CD4-positive, alpha-beta T cell treated with Interleukin-4 for 4 hours (primary cell): ENCODE measurements at regions not wholly inside any gene's neighbourhood (a gene's known extent, or its start where the extent isn't known, plus 50 kb on each side); places are given as distances from the start of the nearest gene placed in this dataset.
"Not testable (repeated sequence)": the region's sequence is repeated elsewhere in the genome, so short reads cannot be mapped to it uniquely, and the experiment has no call there.

Experiments used
- DNase-seq: peaks from one replicate; pipeline ENCODE4 v3.0.0-alpha.2; 2020

GRCh38 chr3:144023543-144023942 is 51.9 kb downstream of the DIPK2A start:
- DNase-seq, result not testable (repeated sequence)

- no peak for DNase-seq
Measured at GRCh38 chr3:144028798-144029411, 57.3 kb downstream of the DIPK2A start.

- DNase-seq, result no peak
Measured at GRCh38 chr3:144029769-144030168, 58.1 kb downstream of the DIPK2A start.

- no peak for DNase-seq
Measured at GRCh38 chr3:144031938-144032337, 60.3 kb downstream of the DIPK2A start.

- no peak for DNase-seq
Measured at GRCh38 chr3:144032531-144033239, 61.1 kb downstream of the DIPK2A start.

- no peak for DNase-seq
Measured at GRCh38 chr3:144033240-144033589, 61.6 kb downstream of the DIPK2A start.

- no peak for DNase-seq
Measured at GRCh38 chr3:144033863-144034262, 62.2 kb downstream of the DIPK2A start.

- DNase-seq, result no peak
Measured at GRCh38 chr3:144034715-144035290, 63.2 kb downstream of the DIPK2A start.

GRCh38 chr3:144036498-144036897 is 64.9 kb downstream of the DIPK2A start:
- DNase-seq, result no peak

- DNase-seq, result no peak
Measured at GRCh38 chr3:144039661-144040060, 68.0 kb downstream of the DIPK2A start.

- DNase-seq, result no peak
Measured at GRCh38 chr3:144041960-144042556, 70.4 kb downstream of the DIPK2A start.

- no peak for DNase-seq
Measured at GRCh38 chr3:144045766-144046165, 74.1 kb downstream of the DIPK2A start.

- DNase-seq, result no peak
Measured at GRCh38 chr3:144049374-144049773, 77.8 kb downstream of the DIPK2A start.

GRCh38 chr3:144051211-144051610 is 79.6 kb downstream of the DIPK2A start:
- no peak for DNase-seq

GRCh38 chr3:144052275-144052674 is 80.7 kb downstream of the DIPK2A start:
- no peak for DNase-seq

GRCh38 chr3:144053121-144053520 is 81.5 kb downstream of the DIPK2A start:
- DNase-seq, result no peak

- no peak for DNase-seq
Measured at GRCh38 chr3:144054766-144055165, 83.1 kb downstream of the DIPK2A start.

GRCh38 chr3:144055604-144056003 is 84.0 kb downstream of the DIPK2A start:
- no peak for DNase-seq

- no peak for DNase-seq
Measured at GRCh38 chr3:144058713-144059112, 87.1 kb downstream of the DIPK2A start.

GRCh38 chr3:144059481-144059880 is 87.9 kb downstream of the DIPK2A start:
- no peak for DNase-seq

- DNase-seq, result no peak
Measured at GRCh38 chr3:144060881-144061280, 89.3 kb downstream of the DIPK2A start.

GRCh38 chr3:144063306-144063705 is 91.7 kb downstream of the DIPK2A start:
- DNase-seq, result no peak

- no peak for DNase-seq
Measured at GRCh38 chr3:144067059-144067458, 95.4 kb downstream of the DIPK2A start.

GRCh38 chr3:144073698-144074097 is 102.1 kb downstream of the DIPK2A start:
- DNase-seq, result no peak
